Loucy (cell line): ENCODE measurements at regions not wholly inside any gene's neighbourhood (a gene's known extent, or its start where the extent isn't known, plus 50 kb on each side); places are given as distances from the start of the nearest gene placed in this dataset.

Source experiments
- H2AFZ ChIP-seq: fragments of 200-600 bp; sonication (generic); 2 replicates; pipeline ENCODE4 v1.6.0; 2016; ENCODE audit warnings: antibody characterized with exemption, mild to moderate bottlenecking, low read length, moderate library complexity
- H3F3A ChIP-seq: fragments of 200-600 bp; 2 replicates; pipeline ENCODE4 v1.6.0; 2016; ENCODE audit warnings: antibody characterized with exemption, low read depth, mild to moderate bottlenecking
- H3K27me3 ChIP-seq: fragments of 200-600 bp; sonication (generic); 2 replicates; pipeline ENCODE4 v1.6.1; 2014; ENCODE audit warnings: low read length, mild to moderate bottlenecking; ENCODE audit not compliant: insufficient read depth, poor library complexity, severe bottlenecking
- H3K36me3 ChIP-seq: fragments of 200-600 bp; sonication (generic); 2 replicates; pipeline ENCODE4 v1.6.1; 2016; ENCODE audit warnings: low read length; ENCODE audit not compliant: insufficient read depth
- H3K4me1 ChIP-seq: fragments of 200-600 bp; sonication (generic); 2 replicates; pipeline ENCODE4 v1.5.1; 2014; ENCODE audit warnings: low read length, mild to moderate bottlenecking; ENCODE audit not compliant: insufficient read depth, poor library complexity, severe bottlenecking
- H3K4me2 ChIP-seq: fragments of 200-600 bp; sonication (generic); 2 replicates; pipeline ENCODE4 v1.6.0; 2014; ENCODE audit warnings: antibody characterized with exemption, low read length, low read depth, mild to moderate bottlenecking; ENCODE audit not compliant: poor library complexity, severe bottlenecking
- H3K4me3 ChIP-seq: fragments of 200-600 bp; sonication (generic); 2 replicates; pipeline ENCODE4 v1.5.1; 2014; ENCODE audit warnings: low read length, mild to moderate bottlenecking, mixed read lengths; ENCODE audit not compliant: poor library complexity, severe bottlenecking
- H3K79me2 ChIP-seq: fragments of 200-600 bp; sonication (generic); 2 replicates; pipeline ENCODE4 v1.6.1; 2014; ENCODE audit warnings: low read length; ENCODE audit not compliant: insufficient read depth
- H3K9ac ChIP-seq: fragments of 200-600 bp; sonication (generic); 2 replicates; pipeline ENCODE4 v1.6.0; 2014; ENCODE audit warnings: mild to moderate bottlenecking, low read depth, low read length, moderate library complexity; ENCODE audit not compliant: poor library complexity, severe bottlenecking
- H3K9me2 ChIP-seq: fragments of 200-600 bp; sonication (generic); replicated peaks from 2 replicates; pipeline ENCODE4 v1.6.1; 2016; ENCODE audit warnings: low read depth, low read length, mixed read lengths
- H3K9me3 ChIP-seq: fragments of 200-600 bp; sonication (generic); 2 replicates; pipeline ENCODE4 v1.6.1; 2014; ENCODE audit warnings: mild to moderate bottlenecking, antibody characterized with exemption, low read length, low read depth; ENCODE audit not compliant: insufficient read depth
- H4K20me1 ChIP-seq: fragments of 200-600 bp; sonication (generic); 2 replicates; pipeline ENCODE4 v1.6.0; 2014; ENCODE audit warnings: antibody characterized with exemption, low read length, mild to moderate bottlenecking; ENCODE audit not compliant: insufficient read depth, poor library complexity, severe bottlenecking
- CTCF ChIP-seq: fragments of 200-600 bp; sonication (generic); conservative IDR thresholded peaks from 2 replicates; pipeline ENCODE4 v1.5.1; 2014; ENCODE audit warnings: mild to moderate bottlenecking, antibody characterized with exemption, low read length
- EZH2phosphoT487 ChIP-seq: fragments of 200-600 bp; IDR thresholded peaks from 2 replicates; pipeline ENCODE4 v1.6.1; 2018; ENCODE audit warnings: antibody characterized with exemption, mild to moderate bottlenecking, moderate library complexity, borderline replicate concordance

- TF ChIP-seq EZH2phosphoT487 (no peak), CTCF (no peak)
- Histone ChIP-seq H3K4me3 (no peak overlapping the region), H3K9me3 (no peaks in the 10 kb centered on the region), H3K4me2 (peak overlapping the region; percentile 35), H4K20me1 (peaks cover 6% of the 10 kb centered on the region), H3K4me1 (peaks cover 46% of the 10 kb centered on the region), H2AFZ (no peak overlapping the region), H3K36me3 (peaks cover 5% of the 10 kb centered on the region; the same call in 1 of the 2 replicates), H3K9me2 (no peaks in the 10 kb centered on the region), H3K27me3 (no peaks in the 10 kb centered on the region), H3K9ac (no peak overlapping the region), H3K79me2 (peaks cover 22% of the 10 kb centered on the region; the same call in 1 of the 2 replicates), H3F3A (no peaks in the 10 kb centered on the region)
Measured at GRCh38 chr13:50388481-50388880, 373.2 kb downstream of the KCNRG start.

GRCh38 chr13:50389726-50390125 lies 374.5 kb downstream of the KCNRG start:
- peaks cover 6% of the 10 kb centered on the region for H4K20me1 ChIP-seq
- H3K4me3 ChIP-seq, result no peak overlapping the region
- H3K36me3 ChIP-seq, result peaks cover 5% of the 10 kb centered on the region; the same call in 1 of the 2 replicates
- H3K27me3 ChIP-seq, result no peaks in the 10 kb centered on the region
- peaks cover 38% of the 10 kb centered on the region for H3K4me1 ChIP-seq
- H2AFZ ChIP-seq, result no peak overlapping the region
- no peaks in the 10 kb centered on the region for H3K9me3 ChIP-seq
- H3K9ac ChIP-seq, result no peak overlapping the region
- no peaks in the 10 kb centered on the region for H3K9me2 ChIP-seq
- H3F3A ChIP-seq, result no peaks in the 10 kb centered on the region
- H3K4me2 ChIP-seq, result no peak overlapping the region
- peaks cover 22% of the 10 kb centered on the region; the same call in 1 of the 2 replicates for H3K79me2 ChIP-seq
- TF ChIP-seq CTCF (no peak), EZH2phosphoT487 (no peak)

- TF ChIP-seq CTCF, result no peak
- TF ChIP-seq EZH2phosphoT487, result no peak
- H3K79me2 ChIP-seq, result peaks cover 17% of the 10 kb centered on the region; the same call in 1 of the 2 replicates
- H3K27me3 ChIP-seq, result no peaks in the 10 kb centered on the region
- no peak overlapping the region for H2AFZ ChIP-seq
- no peaks in the 10 kb centered on the region for H3F3A ChIP-seq
- peaks cover 6% of the 10 kb centered on the region for H4K20me1 ChIP-seq
- H3K4me1 ChIP-seq, result peaks cover 32% of the 10 kb centered on the region
- H3K9me3 ChIP-seq, result no peaks in the 10 kb centered on the region
- no peaks in the 10 kb centered on the region for H3K9me2 ChIP-seq
- H3K4me3 ChIP-seq, result no peak overlapping the region
- H3K4me2 ChIP-seq, result no peak overlapping the region
- no peak overlapping the region for H3K9ac ChIP-seq
- peaks cover 5% of the 10 kb centered on the region; the same call in 1 of the 2 replicates for H3K36me3 ChIP-seq
Measured at GRCh38 chr13:50390503-50391248, 375.4 kb downstream of the KCNRG start.
